Ovary (tissue), 3 donors: ENCODE measurements at regions not wholly inside any gene's neighbourhood (a gene's known extent, or its start where the extent isn't known, plus 50 kb on each side); places are given as distances from the start of the nearest gene placed in this dataset.

Source experiments
- CTCF ChIP-seq, 3 donors: fragments of 450-650 bp in 2 of 3; fragments of 200-600 bp in 1 of 3; IDR thresholded peaks; one replicate each; pipeline versions ENCODE4 v1.5.1 to v1.8.0; 2016 to 2022; ENCODE audit warnings: antibody characterized with exemption in 3 of 3, mild to moderate bottlenecking in 1 of 3
- POLR2A ChIP-seq: fragments of 450-650 bp; IDR thresholded peaks from one replicate; pipeline ENCODE4 v1.6.1; 2017; ENCODE audit warnings: antibody characterized with exemption, mild to moderate bottlenecking, moderate library complexity
- donor health status: DM: no; HTN: no; CAD: no.

- TF ChIP-seq CTCF (IDR thresholded peaks at IDR 0.05) (no peak), POLR2A (no peak)
These were observed 276.2 kb downstream of the MYCN start for GRCh38 chr2:16216558-16216945.
